Activated CD4-positive, alpha-beta T cell treated with anti-CD3 and anti-CD28 coated beads for 48 hours (primary cell): ENCODE measurements at regions not wholly inside any gene's neighbourhood (a gene's known extent, or its start where the extent isn't known, plus 50 kb on each side); places are given as distances from the start of the nearest gene placed in this dataset.
A peak's percentile ranks its signal among the peaks of the same experiment; 100 is the strongest.

ENCODE experiments used
- DNase-seq: peaks from one replicate; pipeline ENCODE4 v3.0.0-alpha.2; 2020

- DNase-seq = no peak
These were observed 81.3 kb upstream of the IRX6 start for GRCh38 chr16:55242667-55243066.

DNA sequence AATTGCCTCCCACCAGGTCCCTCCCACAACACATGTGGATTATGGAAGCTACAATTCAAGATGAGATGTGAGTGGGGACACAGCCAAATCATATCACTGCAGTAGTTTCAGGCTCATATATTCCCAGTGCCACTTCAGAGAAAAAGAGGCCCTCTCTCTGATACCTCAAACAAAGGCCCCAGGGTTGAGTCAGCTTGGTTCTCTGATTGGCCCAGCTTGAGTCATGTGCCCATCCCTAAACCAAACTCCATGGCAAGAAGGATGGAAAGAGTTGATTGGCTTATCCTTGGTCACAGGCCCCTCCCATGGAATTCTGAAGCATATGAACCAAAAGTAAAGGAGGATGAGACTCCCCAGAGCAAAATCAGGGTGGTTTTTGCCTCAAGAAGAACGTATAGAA lies 75.9 kb upstream of the IRX6 start:
- DNase-seq = no peak

DNA sequence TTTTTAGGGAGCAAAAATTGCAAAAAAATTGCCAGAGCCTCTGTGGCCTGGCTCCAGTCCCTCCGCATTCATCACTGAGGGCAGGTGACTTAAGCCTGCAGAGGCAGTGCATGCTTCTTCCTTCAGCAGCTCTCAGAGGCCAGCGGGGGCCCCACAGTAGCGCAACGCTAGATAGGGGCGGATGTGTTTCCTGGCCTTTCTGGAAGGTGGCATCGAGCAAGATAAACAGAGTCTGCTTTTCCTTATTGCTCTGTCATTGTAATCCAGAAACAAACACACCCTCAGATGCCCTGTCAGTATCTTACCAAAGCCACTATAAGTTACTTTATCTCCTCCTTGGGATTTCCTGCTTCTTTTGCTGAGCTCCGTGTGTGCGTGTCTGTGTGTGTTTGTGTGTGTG lies 75.5 kb upstream of the IRX6 start:
- no peak for DNase-seq

GRCh38 chr16:55249361-55249760 lies 74.6 kb upstream of the IRX6 start:
- DNase-seq = no peak

DNA sequence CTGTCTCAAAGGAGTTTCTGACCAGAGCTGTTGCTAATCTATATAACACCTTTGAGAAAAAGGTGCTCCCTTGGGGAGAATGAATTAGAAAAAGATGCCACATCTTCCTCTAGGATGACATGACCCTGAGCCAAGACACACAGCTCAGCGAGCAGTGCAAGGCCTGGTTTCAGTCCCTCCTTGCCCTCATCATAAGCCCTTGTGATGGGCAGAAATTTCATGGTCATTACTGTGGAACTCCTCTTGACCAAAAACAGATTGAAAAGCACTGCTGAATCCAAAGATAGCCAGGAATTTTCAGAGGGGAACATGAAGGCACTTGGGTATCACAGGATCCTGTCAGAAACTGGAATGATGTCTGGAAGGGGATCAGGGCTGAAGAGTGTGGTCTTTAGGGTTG lies 74.1 kb upstream of the IRX6 start:
- DNase-seq = no peak

GRCh38 chr16:55250701-55251100 lies 73.3 kb upstream of the IRX6 start:
- DNase-seq = no peak

DNA sequence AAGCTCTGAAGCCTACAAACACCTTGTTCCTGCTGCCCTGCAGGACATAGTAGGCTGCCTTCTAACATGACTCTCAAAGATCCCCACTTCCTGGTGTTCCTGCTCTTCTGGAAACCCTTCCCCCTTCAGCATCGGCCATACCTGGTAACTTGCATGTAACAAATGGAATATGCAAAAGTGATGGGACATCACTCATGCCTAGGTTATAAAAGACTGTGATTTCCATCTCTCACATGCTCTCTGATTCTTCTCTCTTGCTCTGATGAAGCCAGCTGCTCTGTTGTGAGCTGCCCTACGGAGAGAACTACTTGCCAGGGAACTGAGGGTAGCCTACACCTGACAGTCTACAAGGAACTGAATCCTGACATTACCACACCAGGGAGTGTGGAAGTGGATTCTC lies 72.9 kb upstream of the IRX6 start:
- no peak for DNase-seq

DNA sequence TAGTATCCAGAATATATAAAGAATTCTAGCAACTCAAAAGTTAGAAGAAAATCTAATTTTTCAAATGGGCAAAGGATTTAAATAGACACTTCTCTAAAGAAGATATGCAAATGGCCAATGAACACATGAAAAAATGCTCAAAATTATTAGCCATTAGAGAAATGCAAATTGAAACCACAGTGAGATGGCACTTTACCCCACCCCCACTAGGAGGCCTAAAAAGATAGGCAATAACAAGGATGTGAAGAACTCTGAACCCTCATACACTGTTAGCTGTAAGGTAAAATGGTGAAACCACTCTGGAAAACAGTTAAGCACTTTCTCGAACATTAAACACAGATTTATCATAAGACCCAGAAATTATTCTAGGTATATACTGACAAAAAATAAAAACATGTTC lies 71.4 kb upstream of the IRX6 start:
- DNase-seq = no peak

DNA sequence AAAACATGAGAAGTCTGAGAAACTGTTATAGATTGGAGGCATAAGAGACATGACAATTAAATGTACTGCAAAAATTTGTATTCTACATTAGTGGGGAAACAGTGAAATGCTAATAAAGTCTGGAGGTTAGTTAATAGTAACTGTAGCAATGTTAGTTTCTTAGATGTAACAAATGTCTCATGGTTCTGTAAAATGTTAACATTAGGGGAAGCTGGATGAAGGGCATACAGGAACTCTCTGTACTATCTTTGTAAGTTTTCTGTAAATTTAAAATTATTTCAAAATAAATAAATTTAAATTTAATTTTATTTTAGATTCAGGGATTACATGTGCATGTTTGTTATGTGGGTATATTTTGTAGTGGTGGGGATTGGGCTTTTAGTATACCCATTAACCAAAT lies 70.0 kb upstream of the IRX6 start:
- no peak for DNase-seq

- no peak for DNase-seq
These were observed 68.2 kb upstream of the IRX6 start for GRCh38 chr16:55255733-55256282.

GRCh38 chr16:55256412-55257016 lies 67.5 kb upstream of the IRX6 start:
- no peak for DNase-seq

- DNase-seq = peak; percentile 69
These were observed 65.9 kb upstream of the IRX6 start for GRCh38 chr16:55257966-55258613.

GRCh38 chr16:55261301-55261700 lies 62.7 kb upstream of the IRX6 start:
- DNase-seq = no peak

GRCh38 chr16:55263271-55264250 lies 60.4 kb upstream of the IRX6 start:
- DNase-seq = no peak

GRCh38 chr16:55264949-55265348 lies 59.1 kb upstream of the IRX6 start:
- DNase-seq = no peak

- no peak for DNase-seq
These were observed 58.1 kb upstream of the IRX6 start for GRCh38 chr16:55265926-55266325.

DNA sequence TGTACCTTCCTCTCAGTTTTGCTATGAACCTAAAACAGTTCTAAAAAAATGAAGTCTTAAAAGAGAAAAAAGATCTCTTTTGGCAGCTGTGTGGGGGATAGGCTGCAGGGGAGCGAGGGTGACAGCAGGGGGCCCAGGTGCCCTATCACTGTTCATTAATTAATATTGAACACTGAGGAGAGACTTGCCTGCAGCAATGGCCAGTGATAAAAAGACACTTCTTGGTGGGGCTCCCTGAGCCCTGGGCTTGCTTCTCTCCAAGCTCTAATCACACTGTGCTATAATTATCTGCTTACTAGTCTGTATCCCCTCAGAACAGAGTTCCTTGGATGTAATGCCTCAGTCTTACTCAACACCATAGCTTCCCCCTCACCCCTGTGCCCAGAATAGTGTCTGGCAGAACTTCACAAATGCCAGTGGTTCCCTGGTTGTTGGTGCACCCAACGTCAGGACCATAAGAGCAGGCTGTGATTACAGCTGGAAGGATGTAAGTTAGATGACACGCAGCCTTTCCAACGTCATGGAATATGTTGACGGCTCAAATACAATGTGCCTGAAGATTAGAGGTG lies 52.0 kb upstream of the IRX6 start:
- DNase-seq = no peak

- DNase-seq = no peak
These were observed 51.3 kb upstream of the IRX6 start for GRCh38 chr16:55272744-55273143.

DNA sequence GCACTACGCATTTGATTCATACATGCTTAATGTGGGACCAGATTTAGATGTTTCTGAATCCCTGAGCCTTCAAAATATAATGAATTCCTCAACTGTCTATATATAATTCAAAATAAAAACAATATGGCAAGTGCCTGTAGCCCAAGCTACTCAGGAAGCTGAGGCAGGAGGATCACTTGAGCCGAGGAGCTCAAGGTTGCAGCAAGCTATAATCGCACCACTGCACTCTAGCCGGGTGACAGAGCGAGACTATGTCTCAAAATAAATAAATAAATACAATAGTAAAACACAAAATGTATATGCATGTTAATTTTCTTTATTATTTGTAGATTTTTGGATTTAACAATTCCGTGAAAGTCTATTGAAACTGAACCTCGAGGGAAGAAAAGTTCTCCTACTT lies 50.6 kb upstream of the IRX6 start:
- DNase-seq = no peak

DNA sequence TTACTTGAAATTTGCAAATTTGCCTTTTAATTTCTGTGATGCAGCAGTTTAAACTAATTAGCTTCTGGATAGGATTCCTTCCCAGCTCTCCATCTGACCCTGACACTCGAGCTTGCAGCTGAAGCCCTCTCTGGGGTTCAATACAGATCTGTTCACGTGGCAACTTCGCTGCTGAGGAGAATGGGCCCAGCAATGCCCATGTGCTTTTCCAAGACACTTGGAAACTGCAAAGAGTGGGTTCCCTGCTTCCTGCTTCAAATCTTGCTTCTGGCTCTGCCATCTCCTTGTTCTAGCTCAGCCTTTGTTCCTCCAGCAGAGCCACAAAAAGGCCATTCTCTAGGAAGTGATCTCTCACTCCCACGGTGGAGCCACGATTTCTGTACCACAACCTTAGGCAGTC lies 50.0 kb upstream of the IRX6 start:
- DNase-seq = no peak
